Brain pericyte (primary cell): ENCODE measurements at regions not wholly inside any gene's neighbourhood (a gene's known extent, or its start where the extent isn't known, plus 50 kb on each side); places are given as distances from the start of the nearest gene placed in this dataset.
A peak's percentile ranks its signal among the peaks of the same experiment; 100 is the strongest.

Experiments
- DNase-seq: peaks from one replicate; pipeline ENCODE4 v3.0.0-alpha.2; 2012; ENCODE audit warnings: low read depth, low spot score

- DNase-seq: no peak
Measured at GRCh38 chr4:123569541-123569940, 172.9 kb downstream of the SPRY1 start.

GRCh38 chr4:123573866-123574508, 177.4 kb downstream of the SPRY1 start:
- DNase-seq: no peak

- peak; percentile 16 for DNase-seq
Measured at GRCh38 chr4:123575291-123575690, 178.7 kb downstream of the SPRY1 start.

GRCh38 chr4:123577225-123577906, 180.8 kb downstream of the SPRY1 start:
- DNase-seq: no peak

- no peak for DNase-seq
Measured at GRCh38 chr4:123578276-123579029, 181.9 kb downstream of the SPRY1 start.

- DNase-seq: no peak
Measured at GRCh38 chr4:123579961-123580360, 183.4 kb downstream of the SPRY1 start.

- DNase-seq: no peak
Measured at GRCh38 chr4:123580981-123581664, 184.5 kb downstream of the SPRY1 start.

- no peak for DNase-seq
Measured at GRCh38 chr4:123581802-123582201, 185.2 kb downstream of the SPRY1 start.

- no peak for DNase-seq
Measured at GRCh38 chr4:123583043-123583442, 186.4 kb downstream of the SPRY1 start.

- no peak for DNase-seq
Measured at GRCh38 chr4:123585111-123585510, 188.5 kb downstream of the SPRY1 start.

GRCh38 chr4:123587983-123588494, 191.4 kb downstream of the SPRY1 start:
- peak; percentile 73 for DNase-seq

GRCh38 chr4:123588631-123589241, 192.1 kb downstream of the SPRY1 start:
- DNase-seq: peak; percentile 41

GRCh38 chr4:123589301-123589700, 192.7 kb downstream of the SPRY1 start:
- no peak for DNase-seq

GRCh38 chr4:123591875-123592274, 195.3 kb downstream of the SPRY1 start:
- no peak for DNase-seq

GRCh38 chr4:123593655-123594054, 197.1 kb downstream of the SPRY1 start:
- DNase-seq: no peak

- no peak for DNase-seq
Measured at GRCh38 chr4:123596805-123597204, 200.2 kb downstream of the SPRY1 start.

- DNase-seq: no peak
Measured at GRCh38 chr4:123597586-123597985, 201.0 kb downstream of the SPRY1 start.

GRCh38 chr4:123598331-123598730, 201.7 kb downstream of the SPRY1 start:
- DNase-seq: no peak

GRCh38 chr4:123599061-123599919, 202.7 kb downstream of the SPRY1 start:
- DNase-seq: no peak
